GM18517 (cell line): ENCODE measurements at regions not wholly inside any gene's neighbourhood (a gene's known extent, or its start where the extent isn't known, plus 50 kb on each side); places are given as distances from the start of the nearest gene placed in this dataset.

Experiments used
- ATAC-seq: cut with Tn5 transposase; IDR thresholded peaks from one replicate; pipeline ENCODE4 v1.9.1; 2021; ENCODE audit warnings: mild to moderate bottlenecking, moderate library complexity; ENCODE audit not compliant: unreplicated experiment

DNA sequence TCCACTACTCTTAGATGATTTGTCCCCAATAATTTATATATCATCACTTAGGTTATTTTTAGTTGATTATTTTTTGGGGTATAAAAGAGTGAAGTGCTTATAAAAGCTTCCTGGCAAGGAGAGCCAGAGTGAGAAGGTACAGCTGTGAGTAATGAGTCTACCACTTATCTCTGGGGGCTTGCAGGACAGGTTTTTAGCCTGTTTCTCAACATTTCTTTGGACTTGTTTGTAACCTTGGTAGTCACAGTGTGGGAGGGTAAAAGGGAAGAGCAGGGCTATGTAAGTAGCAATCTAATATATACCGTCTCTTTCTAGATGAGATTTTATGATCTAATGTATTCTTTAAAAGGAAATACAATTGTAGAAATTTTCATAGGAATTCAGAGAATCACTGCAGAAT, 321.3 kb upstream of the GOLIM4 start:
- no peak for ATAC-seq

DNA sequence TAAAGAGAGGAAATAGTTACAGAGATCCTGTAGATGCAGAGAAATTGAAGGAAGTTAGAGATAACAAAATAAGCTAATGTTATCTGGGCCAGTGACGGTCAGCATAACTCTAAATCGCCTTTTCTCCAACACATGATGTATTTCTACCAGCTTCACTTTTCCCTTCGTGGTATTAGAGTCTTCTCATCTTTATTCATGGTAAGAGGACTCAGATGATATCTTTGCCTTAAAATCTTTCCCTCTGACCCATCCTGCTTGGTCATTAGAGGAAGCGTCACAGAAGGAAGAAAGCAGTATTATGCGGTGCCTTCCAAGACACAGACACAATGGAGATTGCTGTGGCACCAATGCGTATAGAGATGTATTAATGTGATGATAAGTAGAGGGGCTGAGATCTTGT, 320.7 kb upstream of the GOLIM4 start:
- ATAC-seq, result no peak

DNA sequence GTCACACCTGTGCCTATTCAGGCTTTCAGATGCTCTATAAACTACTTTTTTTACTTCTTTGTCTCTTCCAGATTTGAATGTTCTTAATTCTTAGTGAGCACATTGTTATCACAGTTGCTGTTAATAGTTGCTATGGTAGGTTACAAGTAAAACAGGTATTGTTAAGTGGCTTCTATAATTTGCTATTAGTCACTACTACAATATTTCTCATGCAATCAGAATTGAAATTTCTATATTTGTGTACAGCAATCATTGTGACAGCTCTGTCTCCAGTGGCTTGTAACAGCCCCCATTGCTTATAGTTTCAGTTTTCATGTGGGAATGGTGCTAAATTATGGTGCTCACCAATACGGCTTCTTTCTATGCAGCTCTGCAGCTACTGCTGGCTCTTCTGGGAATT, 318.4 kb upstream of the GOLIM4 start:
- no peak for ATAC-seq

- no peak for ATAC-seq
These were observed 311.7 kb upstream of the GOLIM4 start for GRCh38 chr3:168407381-168407780.

GRCh38 chr3:168405288-168405687, 309.6 kb upstream of the GOLIM4 start:
- ATAC-seq, result no peak

DNA sequence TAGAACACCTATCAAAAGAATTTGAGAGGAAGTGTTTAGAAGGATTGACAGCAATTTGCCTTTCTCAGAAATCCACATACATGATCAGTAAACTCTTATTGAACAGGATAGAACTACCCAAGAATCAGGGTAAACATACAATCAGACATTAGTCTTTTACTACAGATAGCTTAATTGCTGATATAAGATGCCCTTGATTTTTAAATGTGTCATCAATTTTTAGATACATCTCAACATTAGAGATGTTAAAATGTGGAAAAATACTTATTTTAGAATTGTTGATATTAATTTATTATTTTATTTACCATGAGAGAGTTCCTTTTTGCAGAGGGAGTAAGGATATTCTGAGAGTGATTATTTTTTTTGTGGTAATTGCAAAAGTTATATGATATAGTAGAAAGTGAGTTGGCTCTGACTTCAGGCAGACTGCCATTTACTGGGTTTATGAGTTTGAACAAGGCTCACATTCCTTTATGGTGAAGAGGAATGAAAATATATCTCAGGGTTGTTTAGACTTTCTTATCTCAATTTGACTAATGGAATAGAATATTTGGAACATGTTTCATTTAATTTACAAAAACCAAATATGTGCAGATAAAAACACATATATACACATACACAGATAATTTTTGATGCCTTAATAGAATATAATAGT, 302.8 kb upstream of the GOLIM4 start:
- ATAC-seq, result no peak

DNA sequence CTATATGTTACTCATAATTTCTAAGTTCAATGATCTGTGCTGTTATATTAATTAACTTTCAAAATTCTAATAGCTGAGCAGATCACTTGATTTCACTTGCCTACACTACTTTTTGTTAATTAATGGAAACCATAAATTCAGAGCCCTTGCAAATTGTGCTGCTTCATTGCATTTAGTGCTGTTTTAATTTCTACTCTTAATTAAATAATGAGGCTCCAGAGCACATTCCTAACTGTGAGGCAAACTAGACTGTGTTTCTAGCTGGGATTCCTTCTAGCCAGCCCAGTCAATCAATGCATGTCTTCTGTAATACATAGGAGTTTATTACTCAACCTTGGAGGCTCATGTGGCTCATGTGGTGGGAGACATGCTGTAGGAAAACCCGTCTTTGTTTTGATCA, 301.1 kb upstream of the GOLIM4 start:
- no peak for ATAC-seq

- ATAC-seq, result no peak
These were observed 299.8 kb upstream of the GOLIM4 start for GRCh38 chr3:168395551-168395950.

GRCh38 chr3:168394439-168394838, 298.7 kb upstream of the GOLIM4 start:
- no peak for ATAC-seq

- no peak for ATAC-seq
These were observed 290.6 kb upstream of the GOLIM4 start for GRCh38 chr3:168386301-168386700.

GRCh38 chr3:168384990-168385389, 289.3 kb upstream of the GOLIM4 start:
- ATAC-seq, result no peak

- ATAC-seq, result no peak
These were observed 287.8 kb upstream of the GOLIM4 start for GRCh38 chr3:168383573-168383972.

- no peak for ATAC-seq
These were observed 276.1 kb upstream of the GOLIM4 start for GRCh38 chr3:168371846-168372245.

DNA sequence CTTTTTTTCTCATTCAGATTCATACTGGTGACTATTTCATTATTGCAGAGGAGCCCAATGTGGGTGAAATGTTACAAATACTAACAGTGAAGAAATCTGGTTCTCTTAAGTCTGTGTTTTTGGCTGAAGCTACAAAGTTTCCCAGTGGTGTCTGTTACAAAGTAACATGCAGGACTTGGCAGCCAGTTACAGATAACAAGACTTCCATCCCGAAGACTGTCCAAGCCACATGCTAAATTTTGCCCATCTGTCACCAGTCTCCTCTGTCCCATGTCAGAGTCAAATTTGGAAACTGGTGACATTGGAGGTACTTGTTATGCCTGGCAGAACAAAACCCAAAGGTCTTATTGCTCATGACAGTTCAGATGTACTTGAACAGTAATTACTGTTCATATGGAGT, 269.2 kb upstream of the GOLIM4 start:
- no peak for ATAC-seq

- no peak for ATAC-seq
These were observed 267.0 kb upstream of the GOLIM4 start for GRCh38 chr3:168362661-168363247.

DNA sequence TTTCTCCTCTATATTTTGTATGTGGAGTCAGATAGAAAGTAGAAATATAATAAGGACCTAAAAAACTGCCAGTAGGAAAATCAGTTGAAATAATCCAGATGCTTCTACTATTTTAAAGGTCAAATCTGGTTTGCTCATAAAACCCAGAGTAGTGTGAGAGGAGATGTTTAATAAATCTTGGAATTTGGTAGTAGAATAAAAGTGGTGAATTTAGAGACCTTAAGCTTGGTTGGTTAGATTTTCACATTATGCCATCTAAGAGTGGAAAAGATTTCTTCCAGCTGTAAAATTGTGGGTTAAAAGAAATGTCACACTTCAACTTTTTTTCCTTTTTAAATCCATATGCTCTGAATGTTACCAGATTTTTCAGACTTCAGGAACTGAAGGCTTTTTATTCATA, 266.4 kb upstream of the GOLIM4 start:
- no peak for ATAC-seq

DNA sequence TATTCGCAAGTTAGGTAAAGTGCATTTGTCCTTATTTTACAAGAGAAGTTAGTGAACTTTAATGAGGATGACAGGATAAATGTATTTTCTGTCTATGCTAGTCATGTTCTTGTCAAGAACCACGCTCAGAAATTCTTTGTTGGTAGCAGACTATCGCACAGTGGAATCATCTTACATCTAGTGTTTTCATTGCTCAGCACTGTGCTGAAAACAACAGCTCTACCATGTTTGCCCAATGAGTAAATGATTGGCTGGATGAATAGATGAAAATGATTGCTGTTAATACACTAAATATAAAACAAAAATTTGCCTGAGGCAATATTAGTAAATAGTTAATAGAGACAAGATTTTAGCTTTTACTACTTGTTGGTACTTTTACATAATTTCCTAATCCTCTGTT, 265.3 kb upstream of the GOLIM4 start:
- no peak for ATAC-seq

- no peak for ATAC-seq
These were observed 247.5 kb upstream of the GOLIM4 start for GRCh38 chr3:168342946-168343850.

GRCh38 chr3:168341956-168342936, 246.5 kb upstream of the GOLIM4 start:
- no peak for ATAC-seq

- ATAC-seq, result no peak
These were observed 245.6 kb upstream of the GOLIM4 start for GRCh38 chr3:168341192-168341815.
